Keratinocyte (primary cell): ENCODE measurements at regions not wholly inside any gene's neighbourhood (a gene's known extent, or its start where the extent isn't known, plus 50 kb on each side); places are given as distances from the start of the nearest gene placed in this dataset.

Source experiments
- DNase-seq: peaks from one replicate; pipeline ENCODE4 v3.0.0-alpha.2; 2011; ENCODE audit warnings: low read depth, missing footprints, low spot score
- FAIRE-seq: peaks from 2 replicates; lab custom pipeline; 2011; peaks lifted over from hg19 to GRCh38; lab: Jason Lieb, UNC
- H2AFZ ChIP-seq: 2 replicates; pipeline ENCODE4 v1.6.0; 2012; ENCODE audit warnings: low read length, control low read depth, inconsistent platforms; ENCODE audit not compliant: control insufficient read depth
- H3K27ac ChIP-seq: 2 replicates; pipeline ENCODE4 v1.5.1; 2011; ENCODE audit warnings: low read length; ENCODE audit not compliant: control insufficient read depth, insufficient read depth
- H3K27me3 ChIP-seq: 3 replicates; pipeline ENCODE4 v1.6.0; 2011; ENCODE audit warnings: low read length; ENCODE audit not compliant: control insufficient read depth, insufficient read depth; ENCODE audit errors: extremely low read depth
- H3K36me3 ChIP-seq, 2 experiments: 2 replicates in 1 of 2; 3 replicates in 1 of 2; pipeline ENCODE4 v1.5.1; 2011; ENCODE audit warnings: low read length in 2 of 2, mild to moderate bottlenecking in 1 of 2; ENCODE audit not compliant: control insufficient read depth in 2 of 2, insufficient read depth in 2 of 2; ENCODE audit errors: extremely low read depth in 1 of 2
- H3K4me1 ChIP-seq: 3 replicates; pipeline ENCODE4 v1.5.1; 2011; ENCODE audit warnings: low read length; ENCODE audit not compliant: control insufficient read depth, insufficient read depth; ENCODE audit errors: extremely low read depth
- H3K4me2 ChIP-seq: 3 replicates; pipeline ENCODE4 v1.6.0; 2011; ENCODE audit warnings: low read depth, low read length; ENCODE audit not compliant: control insufficient read depth, insufficient read depth; ENCODE audit errors: extremely low read depth
- H3K4me3 ChIP-seq, 3 experiments: fragments of 200-600 bp in 1 of 3; sonication (generic) in 1 of 3; 2 replicates in 2 of 3; 3 replicates in 1 of 3; pipeline ENCODE4 v1.5.1; 2011 to 2016; ENCODE audit warnings: low read length in 3 of 3, mild to moderate bottlenecking in 3 of 3, control low read depth in 2 of 3, inconsistent platforms in 1 of 3, low read depth in 1 of 3, mixed read lengths in 1 of 3, mixed run types in 1 of 3, moderate library complexity in 1 of 3; ENCODE audit not compliant: control insufficient read depth in 2 of 3, insufficient read depth in 2 of 3; ENCODE audit errors: extremely low read depth in 1 of 3
- H3K79me2 ChIP-seq: 2 replicates; pipeline ENCODE4 v1.6.0; 2012; ENCODE audit warnings: low read length; ENCODE audit not compliant: control insufficient read depth, insufficient read depth
- H3K9ac ChIP-seq: 3 replicates; pipeline ENCODE4 v1.6.0; 2011; ENCODE audit warnings: low read length; ENCODE audit not compliant: control insufficient read depth, insufficient read depth; ENCODE audit errors: extremely low read depth
- H3K9me1 ChIP-seq: 3 replicates; pipeline ENCODE4 v1.6.0; 2011; ENCODE audit warnings: low read length; ENCODE audit not compliant: control insufficient read depth, insufficient read depth; ENCODE audit errors: extremely low read depth
- H3K9me3 ChIP-seq: 2 replicates; pipeline ENCODE4 v1.5.1; 2012; ENCODE audit warnings: low read depth, low read length; ENCODE audit not compliant: control insufficient read depth
- H4K20me1 ChIP-seq: 3 replicates; pipeline ENCODE4 v1.6.0; 2011; ENCODE audit warnings: low read length; ENCODE audit not compliant: control insufficient read depth, insufficient read depth; ENCODE audit errors: extremely low read depth
- EZH2 ChIP-seq: IDR thresholded peaks from one replicate; pipeline ENCODE4 v1.6.1; 2012; ENCODE audit warnings: inconsistent platforms, mild to moderate bottlenecking, low read length, moderate library complexity
- dilution Hi-C: fragments of 300-500 bp; cut with MboI; formaldehyde crosslinking; loops from one replicate; pipeline ENCODE4 v1.7.0; 2020; ENCODE audit warnings: low sequenced_read_pairs; ENCODE audit not compliant: extremely low pct_ligation_motif_present
- TF ChIP-seq, protein P1 (sequence below), 3 experiments: IDR thresholded peaks in 1 of 3; conservative IDR thresholded peaks in 1 of 3; optimal IDR thresholded peaks in 1 of 3; 2 replicates in 2 of 3; 3 replicates in 1 of 3; pipeline versions ENCODE3 to v1.5.1; 2011; ENCODE audit warnings: low read length in 3 of 3, mild to moderate bottlenecking in 3 of 3, moderate library complexity in 2 of 3, control low read depth in 1 of 3, inconsistent platforms in 1 of 3; ENCODE audit not compliant: insufficient read depth in 2 of 3; ENCODE audit errors: extremely low read depth in 1 of 3

DNA sequence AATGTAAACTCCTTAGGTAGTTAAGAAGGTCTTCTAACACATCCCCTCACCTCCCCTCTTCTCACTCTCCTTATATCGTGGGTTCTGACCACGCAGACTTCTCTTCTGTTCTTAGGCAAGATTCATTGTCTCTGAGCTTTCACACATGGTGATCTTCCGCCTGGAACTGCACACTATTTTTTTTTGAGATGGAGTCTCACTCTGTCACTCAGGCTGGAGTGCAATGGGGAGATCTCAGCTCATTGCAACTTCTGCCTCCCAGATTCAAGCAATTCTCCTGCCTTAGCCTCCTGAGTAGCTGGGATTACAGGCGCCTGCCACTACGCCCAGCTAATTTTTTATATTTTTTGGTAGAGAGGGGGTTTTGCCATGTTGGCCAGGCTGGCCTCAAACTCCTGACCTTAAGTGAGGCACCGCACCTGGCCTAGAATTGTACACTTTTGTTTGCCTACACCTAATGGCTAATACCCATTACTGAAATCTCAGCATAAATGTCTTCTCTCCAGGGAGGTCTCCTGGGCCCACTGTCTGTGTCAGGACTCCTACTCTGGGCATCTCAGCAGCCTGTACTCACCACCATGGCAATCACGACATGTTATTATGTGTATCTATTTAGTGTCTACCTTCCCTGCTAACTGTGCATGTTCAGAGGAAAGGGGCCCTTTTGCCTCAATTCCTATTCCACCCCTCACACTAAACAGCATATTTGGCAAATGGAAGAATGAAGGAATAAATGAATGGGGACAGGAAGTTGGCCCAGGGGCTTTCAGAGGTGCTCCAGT, 646.3 kb upstream of the DPP6 start:
- TF ChIP-seq, protein P1, sequence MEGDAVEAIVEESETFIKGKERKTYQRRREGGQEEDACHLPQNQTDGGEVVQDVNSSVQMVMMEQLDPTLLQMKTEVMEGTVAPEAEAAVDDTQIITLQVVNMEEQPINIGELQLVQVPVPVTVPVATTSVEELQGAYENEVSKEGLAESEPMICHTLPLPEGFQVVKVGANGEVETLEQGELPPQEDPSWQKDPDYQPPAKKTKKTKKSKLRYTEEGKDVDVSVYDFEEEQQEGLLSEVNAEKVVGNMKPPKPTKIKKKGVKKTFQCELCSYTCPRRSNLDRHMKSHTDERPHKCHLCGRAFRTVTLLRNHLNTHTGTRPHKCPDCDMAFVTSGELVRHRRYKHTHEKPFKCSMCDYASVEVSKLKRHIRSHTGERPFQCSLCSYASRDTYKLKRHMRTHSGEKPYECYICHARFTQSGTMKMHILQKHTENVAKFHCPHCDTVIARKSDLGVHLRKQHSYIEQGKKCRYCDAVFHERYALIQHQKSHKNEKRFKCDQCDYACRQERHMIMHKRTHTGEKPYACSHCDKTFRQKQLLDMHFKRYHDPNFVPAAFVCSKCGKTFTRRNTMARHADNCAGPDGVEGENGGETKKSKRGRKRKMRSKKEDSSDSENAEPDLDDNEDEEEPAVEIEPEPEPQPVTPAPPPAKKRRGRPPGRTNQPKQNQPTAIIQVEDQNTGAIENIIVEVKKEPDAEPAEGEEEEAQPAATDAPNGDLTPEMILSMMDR (optimal IDR thresholded peaks at IDR 0.05 in 1 of 3, IDR thresholded peaks at IDR 0.05 in 1 of 3, conservative IDR thresholded peaks at IDR 0.05 in 1 of 3; ENCODE audit: extremely low read depth in 1 of 3, insufficient read depth in 2 of 3, low read length in 3 of 3), result no peak
- no peak for TF ChIP-seq EZH2
- H3K36me3 ChIP-seq, result no peaks in the 10 kb centered on the region
- DNase-seq (no peak), FAIRE-seq (no peak)
- no peaks in the 10 kb centered on the region for H3K79me2 ChIP-seq
- no peaks in the 10 kb centered on the region for H3K27me3 ChIP-seq
- H3K4me1 ChIP-seq, result no peaks in the 10 kb centered on the region
- no peak overlapping the region for H2AFZ ChIP-seq
- no peak overlapping the region for H3K4me2 ChIP-seq
- no peak overlapping the region for H3K27ac ChIP-seq
- no peaks in the 10 kb centered on the region for H3K9me3 ChIP-seq
- no peaks in the 10 kb centered on the region for H4K20me1 ChIP-seq
- dilution Hi-C loops, result no loop called here
- no peak overlapping the region for H3K4me3 ChIP-seq
- H3K9me1 ChIP-seq, result no peaks in the 10 kb centered on the region
- H3K9ac ChIP-seq, result no peak overlapping the region

- FAIRE-seq (no peak), DNase-seq (no peak)
- H3K36me3 ChIP-seq, result no peaks in the 10 kb centered on the region
- TF ChIP-seq, protein P1 (optimal IDR thresholded peaks at IDR 0.05 in 1 of 3, IDR thresholded peaks at IDR 0.05 in 1 of 3, conservative IDR thresholded peaks at IDR 0.05 in 1 of 3; ENCODE audit: extremely low read depth in 1 of 3, insufficient read depth in 2 of 3, low read length in 3 of 3), result no peak
- no peak for TF ChIP-seq EZH2
- H2AFZ ChIP-seq, result no peak overlapping the region
- no peak overlapping the region for H3K27ac ChIP-seq
- no peaks in the 10 kb centered on the region for H3K9me3 ChIP-seq
- H3K9me1 ChIP-seq, result no peaks in the 10 kb centered on the region
- H3K27me3 ChIP-seq, result no peaks in the 10 kb centered on the region
- no peaks in the 10 kb centered on the region for H3K79me2 ChIP-seq
- H3K9ac ChIP-seq, result no peak overlapping the region
- H3K4me1 ChIP-seq, result no peaks in the 10 kb centered on the region
- no peak overlapping the region for H3K4me3 ChIP-seq
- dilution Hi-C loops, result no loop called here
- no peaks in the 10 kb centered on the region for H4K20me1 ChIP-seq
- no peak overlapping the region for H3K4me2 ChIP-seq
These were observed 645.7 kb upstream of the DPP6 start for GRCh38 chr7:153406486-153406872.
